GM12891 (cell line): ENCODE measurements at regions not wholly inside any gene's neighbourhood (a gene's known extent, or its start where the extent isn't known, plus 50 kb on each side); places are given as distances from the start of the nearest gene placed in this dataset.

Experiments used
- POLR2A ChIP-seq: IDR thresholded peaks from 2 replicates; pipeline ENCODE4 v1.6.1; 2011; ENCODE audit warnings: low read depth, low read length, control low read depth
- POLR2AphosphoS5 ChIP-seq: IDR thresholded peaks from 2 replicates; pipeline ENCODE4 v1.6.1; 2011; ENCODE audit warnings: low read depth, low read length, control low read depth
- SPI1 ChIP-seq: IDR thresholded peaks from 2 replicates; pipeline ENCODE4 v1.6.1; 2011; ENCODE audit warnings: low read depth, low read length, control low read depth
- TAF1 ChIP-seq: IDR thresholded peaks from 2 replicates; pipeline ENCODE4 v1.6.1; 2011; ENCODE audit warnings: low read depth, low read length, control low read depth

DNA sequence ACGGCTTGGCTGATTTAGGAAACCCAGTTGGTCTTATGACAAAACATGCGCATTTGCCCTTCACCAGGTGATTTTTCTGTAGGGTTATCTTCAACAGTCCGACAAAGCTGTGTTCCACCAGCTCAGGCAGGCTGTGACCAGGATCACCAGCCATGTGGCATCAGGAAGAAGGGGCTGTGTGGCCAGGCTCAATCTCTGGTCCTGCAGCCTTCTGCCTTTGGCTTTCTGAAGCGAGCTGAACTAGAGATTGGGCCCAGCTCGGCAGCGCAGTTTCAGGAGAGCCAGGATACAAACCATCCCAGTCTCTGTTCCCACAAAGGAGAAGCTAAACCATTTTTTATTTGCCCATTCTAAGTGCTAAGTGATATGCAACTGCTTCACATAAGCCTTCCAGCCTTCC is 282.3 kb downstream of the SOX11 start:
- TF ChIP-seq POLR2A: no peak
- TF ChIP-seq POLR2AphosphoS5: no peak
- TF ChIP-seq SPI1: no peak
- TF ChIP-seq TAF1: no peak
